HEK293 (cell line): ENCODE measurements at regions not wholly inside any gene's neighbourhood (a gene's known extent, or its start where the extent isn't known, plus 50 kb on each side); places are given as distances from the start of the nearest gene placed in this dataset.

Experiments used
- ZFP69B ChIP-seq: fragments of 450-650 bp; formaldehyde crosslinking; IDR thresholded peaks from 2 replicates; pipeline ENCODE4 v1.5.1; 2016; ENCODE audit warnings: missing biosample characterization, missing genetic modification characterization
- ZNF292 ChIP-seq: fragments of 450-650 bp; formaldehyde crosslinking; IDR thresholded peaks from 2 replicates; pipeline ENCODE4 v1.5.1; 2016; ENCODE audit warnings: low read depth, missing biosample characterization, missing genetic modification characterization, borderline replicate concordance

- TF ChIP-seq ZNF292 (tag by site-specific recombination) (no peak), ZFP69B (tag by site-specific recombination) (no peak)
Measured at GRCh38 chr1:221442056-221442455, 299.8 kb downstream of the DUSP10 start.
